ENCODE measurements at regions not wholly inside any gene's neighbourhood (a gene's known extent, or its start where the extent isn't known, plus 50 kb on each side); places are given as distances from the start of the nearest gene placed in this dataset.
"Not testable (repeated sequence)": the region's sequence is repeated elsewhere in the genome, so short reads cannot be mapped to it uniquely, and the experiment has no call there.

- no peak for DNase-seq (ENCODE audit: low read depth, low spot score)
Measured at GRCh38 chr11:134947556-134947955, 535.5 kb upstream of the B3GAT1 start.

DNA sequence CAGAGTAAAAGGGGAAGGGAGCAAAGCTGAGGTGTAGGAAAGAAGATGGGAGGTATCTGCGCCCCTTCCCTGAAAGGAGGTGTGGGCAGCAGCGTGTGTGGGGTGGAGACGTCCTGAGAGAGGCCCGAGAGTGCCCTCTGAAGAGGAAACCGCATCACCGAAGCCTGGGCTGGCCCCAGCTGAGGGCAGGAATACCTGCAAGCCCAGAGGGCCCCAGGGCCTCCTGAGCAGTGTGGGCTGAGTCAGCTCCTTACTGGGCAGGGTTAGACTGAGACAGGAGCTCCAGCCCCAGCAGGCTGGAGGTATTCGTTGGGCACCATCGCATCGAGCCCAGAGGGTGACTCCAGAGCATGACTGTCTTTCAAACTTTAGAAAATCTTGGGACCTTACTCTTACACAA is 534.0 kb upstream of the B3GAT1 start:
- no peak for DNase-seq (ENCODE audit: low read depth, low spot score)

DNA sequence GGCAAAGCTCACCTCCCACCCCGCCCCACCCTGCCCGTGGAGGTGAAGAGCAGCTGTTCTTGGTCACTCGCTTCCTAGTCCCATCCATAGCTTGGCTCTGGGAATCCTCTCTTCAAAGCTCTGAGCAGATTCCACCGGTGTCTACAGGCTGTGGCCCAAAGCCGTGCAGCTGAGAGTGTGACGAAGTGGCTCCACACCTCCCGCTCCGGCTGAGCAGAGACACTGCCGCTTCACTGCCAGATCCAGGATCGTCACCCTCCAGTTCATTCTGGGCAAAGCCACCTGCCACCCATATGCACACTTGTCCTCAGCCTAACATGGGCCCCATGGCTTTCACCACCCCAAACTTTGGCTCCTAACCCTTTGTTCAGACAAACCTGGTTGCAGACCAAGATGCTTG is 532.9 kb upstream of the B3GAT1 start:
- no peak for DNase-seq (ENCODE audit: low read depth, low spot score)

GRCh38 chr11:134944131-134944530 is 532.1 kb upstream of the B3GAT1 start:
- DNase-seq (ENCODE audit: low read depth, low spot score) = no peak

DNA sequence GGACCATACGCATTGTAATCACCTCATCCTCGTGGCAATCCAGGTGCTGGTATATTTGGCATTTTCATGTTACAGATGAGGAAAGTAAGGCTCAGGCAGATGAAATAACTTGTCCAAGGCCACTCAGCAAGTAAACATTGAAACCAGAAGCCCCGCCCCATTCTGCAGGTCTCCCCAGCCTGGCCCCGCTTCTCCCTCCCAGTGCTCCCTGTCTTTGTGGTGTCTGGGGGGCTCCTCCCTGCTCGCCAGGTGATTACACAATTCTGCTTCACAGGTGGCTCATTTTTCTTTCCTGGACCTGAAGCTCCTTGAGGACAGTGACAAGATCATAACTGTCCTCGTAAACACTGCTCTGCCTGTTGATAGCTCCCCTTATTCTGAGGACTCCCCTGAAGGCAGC is 531.5 kb upstream of the B3GAT1 start:
- no peak for DNase-seq (ENCODE audit: low read depth, low spot score)

DNA sequence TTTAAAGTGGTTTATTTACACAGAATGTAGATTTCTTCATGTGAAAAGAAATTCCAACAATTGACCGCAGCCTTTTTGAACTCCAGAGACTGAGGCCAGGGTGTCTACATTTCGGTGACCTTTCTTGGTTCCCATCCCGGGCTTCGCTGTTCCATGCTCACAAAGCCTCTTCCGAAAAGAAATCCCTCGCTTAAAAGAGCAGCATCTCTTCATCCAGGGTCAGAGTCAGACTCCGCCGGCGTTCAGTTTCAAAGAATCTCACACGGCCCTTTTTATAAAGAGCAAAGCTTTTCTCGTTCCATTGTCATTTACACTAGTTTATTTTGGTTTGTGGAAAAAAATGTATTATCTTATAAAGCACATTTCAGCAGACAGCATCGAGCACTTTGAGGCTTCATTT is 530.6 kb upstream of the B3GAT1 start:
- DNase-seq (ENCODE audit: low read depth, low spot score) = peak; percentile 77

GRCh38 chr11:134941936-134942600 is 530.0 kb upstream of the B3GAT1 start:
- peak; percentile 91 for DNase-seq (ENCODE audit: low read depth, low spot score)

DNA sequence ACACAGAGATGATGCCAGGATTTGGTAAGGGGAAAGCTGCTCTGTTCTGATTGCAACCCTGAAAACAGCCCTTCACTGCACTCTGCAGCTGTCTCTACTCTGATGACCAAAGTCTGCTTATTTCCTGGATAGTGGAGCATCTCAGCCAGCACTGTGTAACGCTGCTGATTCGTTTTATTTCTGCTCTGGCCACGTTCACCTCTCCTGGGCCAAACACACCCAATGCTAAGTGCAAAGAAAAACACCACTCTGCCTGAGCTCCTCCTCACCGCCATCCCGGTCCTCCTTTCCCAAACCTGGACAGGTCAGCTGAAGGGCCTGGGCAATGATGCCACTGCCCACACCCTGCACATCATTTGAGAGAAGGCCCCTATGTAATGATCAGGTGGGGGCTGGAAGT is 529.3 kb upstream of the B3GAT1 start:
- DNase-seq (ENCODE audit: low read depth, low spot score) = no peak

DNA sequence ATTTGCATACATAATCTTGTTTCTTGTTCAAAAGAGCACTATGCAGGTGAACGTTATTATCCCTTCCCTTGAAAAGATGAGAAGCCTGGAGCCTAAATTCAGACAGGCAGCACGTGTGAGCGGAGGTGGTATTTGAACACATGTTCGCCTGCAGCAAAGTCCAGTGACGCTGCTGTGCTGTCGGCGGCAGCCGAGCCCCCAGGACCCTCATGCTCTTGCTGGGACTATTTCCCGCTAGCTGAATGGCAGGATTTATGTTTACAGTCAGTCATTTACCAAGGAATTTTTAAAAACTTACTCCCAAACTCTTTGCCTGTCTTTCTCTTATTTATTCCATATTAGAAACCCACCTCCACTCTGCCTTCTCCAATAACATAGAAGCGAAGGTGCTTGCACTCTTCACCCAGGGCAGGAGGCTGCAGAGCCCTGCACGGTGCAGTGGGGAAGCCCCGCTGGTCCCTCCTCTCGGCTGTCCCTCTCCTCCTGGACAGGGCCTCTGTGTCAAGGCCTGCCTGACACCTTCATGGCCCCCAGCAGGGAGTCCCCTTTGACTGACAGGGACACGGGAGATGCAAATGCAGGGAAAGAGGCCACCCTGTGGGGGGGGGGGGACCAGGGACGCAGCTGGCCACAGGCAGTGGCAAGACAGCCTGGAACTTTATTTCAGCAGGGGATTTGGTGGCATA is 528.5 kb upstream of the B3GAT1 start:
- DNase-seq (ENCODE audit: low read depth, low spot score) = no peak

- DNase-seq (ENCODE audit: low read depth, low spot score) = no peak
Measured at GRCh38 chr11:134939905-134940304, 527.9 kb upstream of the B3GAT1 start.

DNA sequence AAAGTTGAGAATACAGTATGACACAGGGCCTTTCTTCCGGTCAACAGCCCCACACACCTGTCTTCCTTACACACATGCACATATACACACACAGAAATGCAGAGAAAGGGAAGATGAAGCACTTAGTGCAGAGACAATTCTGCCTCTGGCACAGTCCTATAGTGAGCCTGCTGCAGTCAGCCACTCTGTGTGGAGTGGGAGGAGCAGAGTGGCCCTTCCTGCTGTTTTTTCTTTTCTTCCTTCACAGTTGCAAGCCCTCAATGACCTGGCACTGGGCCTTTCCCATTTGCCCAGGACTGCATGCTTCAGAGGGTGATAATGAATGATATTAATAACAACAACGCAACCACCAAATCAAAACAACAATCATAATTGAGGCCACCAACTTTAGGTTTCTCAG is 527.0 kb upstream of the B3GAT1 start:
- DNase-seq (ENCODE audit: low read depth, low spot score) = no peak

- DNase-seq (ENCODE audit: low read depth, low spot score) = no peak
Measured at GRCh38 chr11:134938212-134938611, 526.2 kb upstream of the B3GAT1 start.

DNA sequence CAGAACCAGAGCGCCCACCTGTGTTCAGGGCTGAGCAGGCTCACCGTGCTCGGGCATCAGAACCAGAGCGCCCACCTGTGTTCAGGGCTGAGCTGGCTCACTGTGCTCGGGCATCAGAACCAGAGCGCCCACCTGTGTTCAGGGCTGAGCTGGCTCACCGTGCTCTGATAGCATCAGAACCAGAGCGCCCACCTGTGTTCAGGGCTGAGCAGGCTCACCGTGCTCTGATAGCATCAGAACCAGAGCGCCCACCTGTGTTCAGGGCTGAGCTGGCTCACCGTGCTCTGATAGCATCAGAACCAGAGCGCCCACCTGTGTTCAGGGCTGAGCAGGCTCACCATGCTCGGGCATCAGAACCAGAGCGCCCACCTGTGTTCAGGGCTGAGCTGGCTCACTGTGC is 525.2 kb upstream of the B3GAT1 start:
- DNase-seq (ENCODE audit: low read depth, low spot score) = not testable (repeated sequence)

- no peak for DNase-seq (ENCODE audit: low read depth, low spot score)
Measured at GRCh38 chr11:134932761-134933160, 520.7 kb upstream of the B3GAT1 start.

GRCh38 chr11:134925432-134925831 is 513.4 kb upstream of the B3GAT1 start:
- no peak for DNase-seq (ENCODE audit: low read depth, low spot score)

- no peak for DNase-seq (ENCODE audit: low read depth, low spot score)
Measured at GRCh38 chr11:134923441-134923840, 511.4 kb upstream of the B3GAT1 start.

DNA sequence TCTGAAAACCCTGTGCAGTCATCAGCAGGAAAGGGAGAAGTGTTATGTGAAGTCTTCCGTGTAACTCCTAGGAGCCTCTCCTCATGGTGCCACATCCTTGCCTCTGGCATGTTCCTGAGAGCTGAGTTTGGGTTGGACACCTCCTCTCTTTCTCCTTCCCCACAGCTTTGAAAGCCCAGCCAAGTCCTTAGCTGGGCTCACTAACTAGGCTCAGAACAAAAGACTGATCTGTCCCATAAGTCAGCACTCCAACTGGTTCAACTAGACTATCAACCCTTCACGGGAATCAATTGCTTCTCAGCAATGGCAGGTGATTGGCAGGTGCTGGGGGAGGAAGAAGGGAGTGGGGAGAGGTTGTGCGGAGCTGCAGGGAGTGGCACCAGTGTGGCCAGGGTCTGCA is 509.9 kb upstream of the B3GAT1 start:
- no peak for DNase-seq (ENCODE audit: low read depth, low spot score)

GRCh38 chr11:134920851-134921608 is 509.0 kb upstream of the B3GAT1 start:
- no peak for DNase-seq (ENCODE audit: low read depth, low spot score)

- no peak for DNase-seq (ENCODE audit: low read depth, low spot score)
Measured at GRCh38 chr11:134916421-134917213, 504.6 kb upstream of the B3GAT1 start.

DNA sequence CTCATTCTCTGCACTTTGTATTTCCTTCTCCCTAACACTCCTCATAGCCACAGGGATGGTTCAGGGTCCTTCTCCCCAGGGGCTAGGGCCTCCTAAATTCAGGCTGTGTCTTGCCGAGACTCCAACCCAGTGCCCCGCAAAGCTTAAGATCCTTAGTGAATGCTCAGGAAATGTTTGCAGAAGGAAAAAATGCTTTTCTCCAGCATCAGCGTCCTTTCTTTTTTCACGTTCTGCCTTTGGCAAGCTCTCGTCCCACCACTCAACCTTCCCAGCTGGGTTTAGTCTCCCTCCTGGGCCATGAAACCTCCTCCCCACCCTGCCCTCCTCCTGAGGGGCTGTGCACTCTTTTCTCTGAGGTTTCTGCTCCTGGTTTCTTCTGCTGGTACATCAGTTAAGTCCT is 503.8 kb upstream of the B3GAT1 start:
- no peak for DNase-seq (ENCODE audit: low read depth, low spot score)

DNA sequence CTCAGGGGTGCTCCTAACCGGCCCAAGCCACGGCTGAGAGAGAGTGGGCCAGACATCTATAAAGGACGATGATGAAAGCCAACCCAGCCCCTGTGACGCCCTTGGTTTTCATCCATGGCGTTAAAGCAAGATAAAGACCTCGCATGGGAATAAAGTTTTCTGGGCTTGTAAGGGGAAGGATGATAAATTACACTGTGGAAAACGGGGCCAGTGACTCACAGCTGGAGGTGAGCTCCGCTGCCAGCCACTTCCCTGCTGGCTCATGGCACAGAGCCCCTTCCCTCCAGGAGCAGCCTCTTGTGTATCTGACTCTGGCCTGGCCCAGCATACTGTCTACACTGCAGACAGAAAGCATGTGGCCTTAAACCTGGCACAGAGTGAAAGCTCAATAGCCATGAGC is 503.2 kb upstream of the B3GAT1 start:
- peak; percentile 72 for DNase-seq (ENCODE audit: low read depth, low spot score)

DNA sequence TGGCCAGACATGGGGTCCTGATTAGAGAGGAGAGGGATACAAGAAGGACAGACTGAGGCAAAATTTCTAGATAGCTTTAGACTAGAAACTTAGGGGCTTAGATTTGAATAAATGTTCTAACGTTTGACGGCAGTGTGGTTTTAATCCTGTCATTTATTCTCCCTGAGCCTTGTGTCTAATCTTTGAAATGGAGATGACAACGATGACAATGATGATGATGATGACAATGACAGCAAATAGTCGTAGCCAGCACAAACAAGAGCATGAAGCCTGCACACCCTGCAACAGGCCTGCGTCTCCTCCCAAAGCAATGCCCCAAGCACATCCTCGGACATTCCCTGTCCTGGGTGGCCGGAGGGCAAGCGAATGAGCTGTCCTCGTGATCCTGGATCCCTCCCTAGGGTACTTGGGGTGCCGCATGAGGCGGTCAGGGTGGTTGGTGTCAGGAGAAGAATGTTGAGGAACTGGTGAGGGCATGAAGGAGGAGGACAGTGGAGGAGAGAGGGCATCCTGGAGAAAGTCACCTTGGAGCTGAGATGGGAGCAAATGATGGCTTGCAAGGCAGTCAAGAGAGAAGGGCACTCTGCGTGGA is 502.1 kb upstream of the B3GAT1 start:
- no peak for DNase-seq (ENCODE audit: low read depth, low spot score)

Measured in astrocyte of the hippocampus (primary cell).